HepG2 (cell line): ENCODE measurements at regions not wholly inside any gene's neighbourhood (a gene's known extent, or its start where the extent isn't known, plus 50 kb on each side); places are given as distances from the start of the nearest gene placed in this dataset.

ENCODE experiments used
- ATAC-seq: fragments of 200-7000 bp; cut with Tn5 transposase; 3 replicates; pipeline ENCODE4 v1.9.1; 2020; ENCODE audit warnings: mild to moderate bottlenecking, moderate library complexity
- BruUV-seq: library from RNA; stranded (reverse); fragments of 400-500 nt; replicated peaks from 2 replicates; lab custom pipeline; 2021; lab: Mats Ljungman, UMichigan
- CTCF ChIA-PET: fragments of 300-600 bp; formaldehyde crosslinking; extraction: SDS; loops from one replicate; lab custom pipeline; 2021; ENCODE audit warnings: low total read pairs, inconsistent platforms, low intra/inter-chr PET ratio; lab: Yijun Ruan, JAX
- POLR2A ChIA-PET: fragments of 350-600 bp; sonication (Branson Sonifier 250); formaldehyde crosslinking; loops from one replicate; lab custom pipeline; 2020; ENCODE audit warnings: antibody characterized with exemption, inconsistent platforms; lab: Yijun Ruan, JAX
- DNase-seq: peaks from one replicate; pipeline ENCODE4 v3.0.0-alpha.2; 2015; ENCODE audit warnings: low spot score
- FAIRE-seq: peaks from 3 replicates; lab custom pipeline; 2011; peaks lifted over from hg19 to GRCh38; lab: Jason Lieb, UNC
- H2AFZ ChIP-seq: one replicate; pipeline ENCODE4 v1.6.1; 2011; ENCODE audit warnings: low read length, inconsistent platforms
- H3K27ac ChIP-seq: fragments of 300-600 bp; 3 replicates; pipeline ENCODE4 v1.8.0; 2011; ENCODE audit warnings: mixed run types, mild to moderate bottlenecking, mixed read lengths, low read length, inconsistent platforms; ENCODE audit not compliant: insufficient read depth; ENCODE audit errors: extremely low read length
- H3K27me3 ChIP-seq, 2 experiments: fragments of 200-600 bp in 1 of 2; 2 replicates in 1 of 2; 3 replicates in 1 of 2; pipeline versions ENCODE4 v1.6.0 to v1.8.0; 2011; ENCODE audit warnings: low read length in 2 of 2, mild to moderate bottlenecking in 2 of 2, moderate library complexity in 2 of 2, inconsistent platforms in 1 of 2; ENCODE audit not compliant: insufficient read depth in 2 of 2, control insufficient read depth in 1 of 2
- H3K36me3 ChIP-seq, 2 experiments: fragments of 200-600 bp in 1 of 2; replicated peaks in 1 of 2; 2 replicates in 1 of 2; 3 replicates in 1 of 2; pipeline versions ENCODE4 v1.5.1 to v1.8.0; 2011; ENCODE audit warnings: low read length in 2 of 2, inconsistent platforms in 1 of 2; ENCODE audit not compliant: insufficient read depth in 2 of 2, control insufficient read depth in 1 of 2
- H3K4me1 ChIP-seq: 2 replicates; pipeline ENCODE4 v1.5.1; 2012; ENCODE audit warnings: low read length, inconsistent platforms; ENCODE audit not compliant: insufficient read depth
- H3K4me2 ChIP-seq: 2 replicates; pipeline ENCODE4 v1.6.0; 2011; ENCODE audit warnings: low read depth, low read length, inconsistent platforms
- H3K4me3 ChIP-seq, 3 experiments: fragments of 200-600 bp in 1 of 3; sonication (generic), shearing (Covaris generic) in 1 of 3; replicated peaks in 1 of 3; 2 replicates each; pipeline ENCODE4 v1.5.1; 2011 to 2016; ENCODE audit warnings: low read length in 3 of 3, inconsistent platforms in 2 of 3, low read depth in 2 of 3, mild to moderate bottlenecking in 2 of 3, control low read depth in 1 of 3, mixed read lengths in 1 of 3; ENCODE audit not compliant: insufficient read depth in 1 of 3
- H3K79me2 ChIP-seq: one replicate; pipeline ENCODE4 v1.6.1; 2011; ENCODE audit warnings: low read length, inconsistent platforms; ENCODE audit not compliant: insufficient read depth
- H3K9ac ChIP-seq: 2 replicates; pipeline ENCODE4 v1.6.0; 2011; ENCODE audit warnings: mild to moderate bottlenecking, low read depth, low read length, inconsistent platforms; ENCODE audit not compliant: insufficient read depth
- H3K9me3 ChIP-seq: 2 replicates; pipeline ENCODE4 v1.5.1; 2012; ENCODE audit warnings: mild to moderate bottlenecking, low read length
- H4K20me1 ChIP-seq: 2 replicates; pipeline ENCODE4 v1.6.0; 2011; ENCODE audit warnings: inconsistent platforms, mild to moderate bottlenecking, low read length, moderate library complexity; ENCODE audit not compliant: insufficient read depth
- AHR ChIP-seq: IDR thresholded peaks from 2 replicates; pipeline ENCODE4 v1.6.1; 2018; ENCODE audit warnings: missing genetic modification reagents, missing compliant biosample characterization
- E2F2 ChIP-seq: sonication (generic); formaldehyde crosslinking; IDR thresholded peaks from 2 replicates; pipeline ENCODE4 v1.4.0; 2020; ENCODE audit warnings: missing genetic modification reagents, borderline replicate concordance
- IRF2 ChIP-seq: IDR thresholded peaks from 2 replicates; pipeline ENCODE4 v1.6.1; 2018; ENCODE audit warnings: missing genetic modification reagents, missing compliant biosample characterization
- KAT7 ChIP-seq: IDR thresholded peaks from 2 replicates; pipeline ENCODE4 v1.6.1; 2018; ENCODE audit warnings: borderline replicate concordance, missing compliant biosample characterization
- MAFF ChIP-seq: IDR thresholded peaks from 2 replicates; pipeline ENCODE4 v1.6.1; 2011; ENCODE audit warnings: low read depth, low read length, improper control_type of control experiment
- MAFK ChIP-seq, 2 experiments: IDR thresholded peaks in 1 of 2; conservative IDR thresholded peaks in 1 of 2; 2 replicates each; pipeline ENCODE4 v1.6.1; 2011; ENCODE audit warnings: improper control_type of control experiment in 2 of 2, low read length in 2 of 2
- TERF1 ChIP-seq: sonication (generic); formaldehyde crosslinking; IDR thresholded peaks from 2 replicates; pipeline ENCODE4 v1.8.0; 2022; ENCODE audit warnings: mild to moderate bottlenecking, missing genetic modification reagents, moderate library complexity
- ZBTB7B ChIP-seq: sonication (generic); formaldehyde crosslinking; IDR thresholded peaks from 2 replicates; pipeline ENCODE4 v1.4.0; 2020; ENCODE audit warnings: missing genetic modification reagents
- ZNF24 ChIP-seq: fragments of 450-650 bp; IDR thresholded peaks from 2 replicates; pipeline ENCODE4 v1.6.1; 2017; ENCODE audit warnings: antibody characterized with exemption, mild to moderate bottlenecking
- ZNF260 ChIP-seq: sonication (generic); formaldehyde crosslinking; IDR thresholded peaks from 2 replicates; pipeline ENCODE4 v1.4.0; 2020; ENCODE audit warnings: missing genetic modification reagents, low read depth, mild to moderate bottlenecking, borderline replicate concordance
- WGBS: methylation state at CpG from one replicate; pipeline ENCODE4 v1.1.6; 2017; ENCODE audit warnings: low lambda C conversion rate; 5-methylcytosine and 5-hydroxymethylcytosine counted together
- in situ Hi-C: cut with HindIII; loops from 2 replicates; pipeline ENCODE4 v1.10.0; 2017; ENCODE audit warnings: low pct_unique_long_range_greater_than_20kb; ENCODE audit not compliant: extremely low pct_ligation_motif_present
- intact Hi-C: fragments of 100-400 bp; cut with micrococcal nuclease; formaldehyde crosslinking; loops from one replicate; pipeline ENCODE4 v1.10.0; 2022; ENCODE audit not compliant: unreplicated experiment
- TF ChIP-seq, protein P1 (sequence below): sonication (generic); formaldehyde crosslinking; IDR thresholded peaks from 2 replicates; pipeline ENCODE4 v1.4.0; 2020; ENCODE audit warnings: missing genetic modification reagents
- TF ChIP-seq, protein P2 (sequence below): fragments of 450-650 bp; IDR thresholded peaks from 2 replicates; pipeline ENCODE4 v1.6.1; 2017; ENCODE audit warnings: mild to moderate bottlenecking

DNA sequence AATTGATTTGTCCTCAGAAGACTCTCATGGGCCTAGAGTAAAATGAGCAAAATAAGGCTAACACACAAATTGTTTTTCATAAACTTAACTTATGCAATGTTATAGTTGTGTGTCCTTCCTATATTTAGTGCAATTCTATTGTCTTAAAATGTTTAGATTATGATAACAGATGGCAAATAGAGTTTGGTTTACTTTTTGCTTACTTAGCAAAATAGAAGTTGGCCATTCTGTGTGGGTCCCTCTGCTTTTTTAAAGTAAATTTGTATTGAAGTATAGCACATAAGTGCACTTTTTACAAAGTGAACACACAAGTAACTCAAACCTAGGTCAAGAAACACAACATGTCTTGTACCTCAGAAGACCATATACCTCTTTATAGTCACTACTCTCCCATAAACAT is 150.6 kb upstream of the RARB start:
- no peak for FAIRE-seq
- no peaks in the 10 kb centered on the region for H3K79me2 ChIP-seq
- no peak overlapping the region for H3K27ac ChIP-seq
- CTCF ChIA-PET, result no interaction called here
- TF ChIP-seq IRF2 (no peak), ZNF24 (no peak), MAFF (peak; percentile 94), ZBTB7B (CRISPR knock-in tag) (no peak), MAFK (conservative IDR thresholded peaks at IDR 0.05 in 1 of 2, IDR thresholded peaks at IDR 0.05 in 1 of 2; ENCODE audit: low read length in 2 of 2) (peak; percentile 92 to 96)
- TF ChIP-seq, all 625 proteins: peak for 2
- no peak overlapping the region for H3K4me3 ChIP-seq
- no peaks in the 10 kb centered on the region for H3K9me3 ChIP-seq
- no peak overlapping the region for H3K9ac ChIP-seq
- intact Hi-C loops, result no loop called here
- ATAC-seq (no peak), DNase-seq (no peak)
- no peaks in the 10 kb centered on the region for H4K20me1 ChIP-seq
- H3K4me1 ChIP-seq, result no peaks in the 10 kb centered on the region
- no peak overlapping the region for H2AFZ ChIP-seq
- in situ Hi-C loops, result no loop called here
- POLR2A ChIA-PET, result no interaction called here
- no TSS peak for BruUV-seq
- no peak overlapping the region for H3K4me2 ChIP-seq
- H3K36me3 ChIP-seq, result no peaks in the 10 kb centered on the region
- peaks cover 0 to 2% of the 10 kb centered on the region in 2 experiments; a peak in 1 of 5 replicates for H3K27me3 ChIP-seq

- intact Hi-C loops, result no loop called here
- Histone ChIP-seq H3K27ac (no peak overlapping the region), H3K36me3 (no peaks in the 10 kb centered on the region), H3K9me3 (no peaks in the 10 kb centered on the region), H3K4me1 (no peaks in the 10 kb centered on the region), H3K79me2 (no peaks in the 10 kb centered on the region), H3K27me3 (no peaks in the 10 kb centered on the region), H3K4me3 (no peak overlapping the region), H2AFZ (no peak overlapping the region), H4K20me1 (no peaks in the 10 kb centered on the region), H3K4me2 (no peak overlapping the region), H3K9ac (no peak overlapping the region)
- BruUV-seq, result no TSS peak
- ChIA-PET POLR2A (no interaction called here), CTCF (no interaction called here)
- in situ Hi-C loops, result no loop called here
- 2% methylated on average over 4 of the region's 4 CpGs for WGBS
- DNase-seq, result no peak
- no peak for FAIRE-seq
- no peak for ATAC-seq
- TF ChIP-seq AHR (CRISPR knock-in tag) (no peak), TERF1 (CRISPR knock-in tag) (no peak), E2F2 (CRISPR knock-in tag) (no peak), KAT7 (CRISPR knock-in tag) (no peak), ZNF260 (no peak)
- TF ChIP-seq, protein P1, sequence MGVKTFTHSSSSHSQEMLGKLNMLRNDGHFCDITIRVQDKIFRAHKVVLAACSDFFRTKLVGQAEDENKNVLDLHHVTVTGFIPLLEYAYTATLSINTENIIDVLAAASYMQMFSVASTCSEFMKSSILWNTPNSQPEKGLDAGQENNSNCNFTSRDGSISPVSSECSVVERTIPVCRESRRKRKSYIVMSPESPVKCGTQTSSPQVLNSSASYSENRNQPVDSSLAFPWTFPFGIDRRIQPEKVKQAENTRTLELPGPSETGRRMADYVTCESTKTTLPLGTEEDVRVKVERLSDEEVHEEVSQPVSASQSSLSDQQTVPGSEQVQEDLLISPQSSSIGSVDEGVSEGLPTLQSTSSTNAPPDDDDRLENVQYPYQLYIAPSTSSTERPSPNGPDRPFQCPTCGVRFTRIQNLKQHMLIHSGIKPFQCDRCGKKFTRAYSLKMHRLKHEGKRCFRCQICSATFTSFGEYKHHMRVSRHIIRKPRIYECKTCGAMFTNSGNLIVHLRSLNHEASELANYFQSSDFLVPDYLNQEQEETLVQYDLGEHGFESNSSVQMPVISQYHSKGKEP (CRISPR knock-in tag), result no peak
- TF ChIP-seq, protein P2, sequence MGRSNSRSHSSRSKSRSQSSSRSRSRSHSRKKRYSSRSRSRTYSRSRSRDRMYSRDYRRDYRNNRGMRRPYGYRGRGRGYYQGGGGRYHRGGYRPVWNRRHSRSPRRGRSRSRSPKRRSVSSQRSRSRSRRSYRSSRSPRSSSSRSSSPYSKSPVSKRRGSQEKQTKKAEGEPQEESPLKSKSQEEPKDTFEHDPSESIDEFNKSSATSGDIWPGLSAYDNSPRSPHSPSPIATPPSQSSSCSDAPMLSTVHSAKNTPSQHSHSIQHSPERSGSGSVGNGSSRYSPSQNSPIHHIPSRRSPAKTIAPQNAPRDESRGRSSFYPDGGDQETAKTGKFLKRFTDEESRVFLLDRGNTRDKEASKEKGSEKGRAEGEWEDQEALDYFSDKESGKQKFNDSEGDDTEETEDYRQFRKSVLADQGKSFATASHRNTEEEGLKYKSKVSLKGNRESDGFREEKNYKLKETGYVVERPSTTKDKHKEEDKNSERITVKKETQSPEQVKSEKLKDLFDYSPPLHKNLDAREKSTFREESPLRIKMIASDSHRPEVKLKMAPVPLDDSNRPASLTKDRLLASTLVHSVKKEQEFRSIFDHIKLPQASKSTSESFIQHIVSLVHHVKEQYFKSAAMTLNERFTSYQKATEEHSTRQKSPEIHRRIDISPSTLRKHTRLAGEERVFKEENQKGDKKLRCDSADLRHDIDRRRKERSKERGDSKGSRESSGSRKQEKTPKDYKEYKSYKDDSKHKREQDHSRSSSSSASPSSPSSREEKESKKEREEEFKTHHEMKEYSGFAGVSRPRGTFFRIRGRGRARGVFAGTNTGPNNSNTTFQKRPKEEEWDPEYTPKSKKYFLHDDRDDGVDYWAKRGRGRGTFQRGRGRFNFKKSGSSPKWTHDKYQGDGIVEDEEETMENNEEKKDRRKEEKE, result no peak
Observed at GRCh38 chr3:25281041-25281731, 146.9 kb upstream of the RARB start.
